ENCODE measurements at regions not wholly inside any gene's neighbourhood (a gene's known extent, or its start where the extent isn't known, plus 50 kb on each side); places are given as distances from the start of the nearest gene placed in this dataset.

GRCh38 chr17:70268383-70268782 is 99.1 kb downstream of the KCNJ2 start:
- H3K9me3 ChIP-seq = no peaks in the 10 kb centered on the region
- no peak for TF ChIP-seq CTCF (IDR thresholded peaks at IDR 0.05)
- H3K27ac ChIP-seq = no peak overlapping the region
- no peaks in the 10 kb centered on the region for H3K36me3 ChIP-seq
- peaks cover 7 to 8% of the 10 kb centered on the region in 2 experiments for H3K4me1 ChIP-seq (ENCODE audit: control insufficient read depth in 1 of 2, insufficient read depth in 1 of 2, low read depth in 1 of 2, low read length in 1 of 2)
- H3K27me3 ChIP-seq = no peaks in the 10 kb centered on the region
- no peak overlapping the region for H3K4me3 ChIP-seq (ENCODE audit: low read depth in 1 of 2, low read length in 1 of 2)

GRCh38 chr17:70270554-70270953 is 101.2 kb downstream of the KCNJ2 start:
- TF ChIP-seq CTCF (IDR thresholded peaks at IDR 0.05) = no peak
- Histone ChIP-seq H3K4me1 (ENCODE audit: control insufficient read depth in 1 of 2, insufficient read depth in 1 of 2, low read depth in 1 of 2, low read length in 1 of 2) (peaks cover 7 to 8% of the 10 kb centered on the region in 2 experiments), H3K27ac (no peak overlapping the region), H3K36me3 (no peaks in the 10 kb centered on the region), H3K9me3 (no peaks in the 10 kb centered on the region), H3K27me3 (no peaks in the 10 kb centered on the region), H3K4me3 (ENCODE audit: low read depth in 1 of 2, low read length in 1 of 2) (no peak overlapping the region)

- Histone ChIP-seq H3K27me3 (no peaks in the 10 kb centered on the region), H3K27ac (no peak overlapping the region), H3K9me3 (no peaks in the 10 kb centered on the region), H3K4me1 (ENCODE audit: control insufficient read depth in 1 of 2, insufficient read depth in 1 of 2, low read depth in 1 of 2, low read length in 1 of 2) (peaks cover 3 to 6% of the 10 kb centered on the region in 2 experiments), H3K4me3 (ENCODE audit: low read depth in 1 of 2, low read length in 1 of 2) (no peak overlapping the region), H3K36me3 (no peaks in the 10 kb centered on the region)
- no peak for TF ChIP-seq CTCF (IDR thresholded peaks at IDR 0.05)
Measured at GRCh38 chr17:70271200-70271599, 101.9 kb downstream of the KCNJ2 start.

DNA sequence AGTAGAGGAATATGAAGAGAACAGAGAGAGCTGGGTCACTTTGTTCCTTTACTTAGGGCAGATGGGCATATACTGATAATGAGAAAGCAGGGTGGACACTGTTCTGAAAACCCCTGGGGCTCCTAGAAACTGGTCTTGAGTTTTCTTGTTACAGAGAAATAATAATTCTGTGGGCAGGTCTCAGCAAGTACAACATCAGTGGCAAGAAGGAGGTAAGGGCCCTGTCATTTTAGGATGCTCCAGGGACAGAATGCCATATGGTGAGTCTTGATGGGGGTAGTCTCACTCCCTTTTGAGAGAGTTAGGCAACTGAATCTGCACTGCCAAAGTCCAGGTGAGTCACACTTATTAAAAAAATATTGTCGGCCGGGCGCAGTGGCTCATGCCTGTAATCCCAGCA is 102.3 kb downstream of the KCNJ2 start:
- Histone ChIP-seq H3K36me3 (no peaks in the 10 kb centered on the region), H3K27ac (no peak overlapping the region), H3K4me3 (ENCODE audit: low read depth in 1 of 2, low read length in 1 of 2) (no peak overlapping the region), H3K4me1 (ENCODE audit: control insufficient read depth in 1 of 2, insufficient read depth in 1 of 2, low read depth in 1 of 2, low read length in 1 of 2) (peaks cover 0 to 2% of the 10 kb centered on the region in 2 experiments), H3K27me3 (no peaks in the 10 kb centered on the region), H3K9me3 (no peaks in the 10 kb centered on the region)
- no peak for TF ChIP-seq CTCF (IDR thresholded peaks at IDR 0.05)

DNA sequence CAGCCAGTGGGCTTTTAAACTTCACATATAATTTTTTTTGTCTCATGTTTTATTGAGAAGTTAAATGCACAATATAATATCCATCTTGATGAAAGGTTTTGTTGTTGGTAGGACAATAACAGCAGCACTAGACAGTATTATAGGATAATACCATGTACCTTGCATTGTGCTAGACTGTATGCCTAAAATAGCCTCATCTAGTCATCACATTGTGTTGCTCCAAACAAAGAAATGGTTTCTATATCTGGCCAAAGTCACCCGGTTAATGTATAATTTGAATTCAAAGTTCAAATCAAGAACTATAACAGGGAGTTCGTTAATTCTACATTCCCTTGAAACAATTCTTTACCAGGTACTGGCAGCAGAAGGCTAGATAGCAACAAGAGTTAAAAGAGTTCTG is 104.9 kb downstream of the KCNJ2 start:
- Histone ChIP-seq H3K4me3 (ENCODE audit: low read depth in 1 of 2, low read length in 1 of 2) (no peak overlapping the region), H3K27ac (no peak overlapping the region), H3K9me3 (no peaks in the 10 kb centered on the region), H3K27me3 (no peaks in the 10 kb centered on the region), H3K36me3 (no peaks in the 10 kb centered on the region), H3K4me1 (ENCODE audit: control insufficient read depth in 1 of 2, insufficient read depth in 1 of 2, low read depth in 1 of 2, low read length in 1 of 2) (no peaks in the 10 kb centered on the region)
- no peak for TF ChIP-seq CTCF (IDR thresholded peaks at IDR 0.05)

GRCh38 chr17:70276906-70277305 is 107.6 kb downstream of the KCNJ2 start:
- Histone ChIP-seq H3K4me3 (ENCODE audit: low read depth in 1 of 2, low read length in 1 of 2) (no peak overlapping the region), H3K27me3 (no peaks in the 10 kb centered on the region), H3K36me3 (no peaks in the 10 kb centered on the region), H3K27ac (no peak overlapping the region), H3K4me1 (ENCODE audit: control insufficient read depth in 1 of 2, insufficient read depth in 1 of 2, low read depth in 1 of 2, low read length in 1 of 2) (no peaks in the 10 kb centered on the region), H3K9me3 (no peaks in the 10 kb centered on the region)
- TF ChIP-seq CTCF (IDR thresholded peaks at IDR 0.05) = no peak
